Thyroid gland (tissue), 4 donors: ENCODE measurements at regions not wholly inside any gene's neighbourhood (a gene's known extent, or its start where the extent isn't known, plus 50 kb on each side); places are given as distances from the start of the nearest gene placed in this dataset.

Experiments used
- POLR2A ChIP-seq, 2 donors: fragments of 450-650 bp; IDR thresholded peaks; one replicate each; pipeline ENCODE4 v1.6.1; 2017; ENCODE audit warnings: antibody characterized with exemption in 2 of 2, mild to moderate bottlenecking in 2 of 2, moderate library complexity in 1 of 2
- TF ChIP-seq, protein P1 (sequence below), 6 experiments: fragments of 200-600 bp in 3 of 6; fragments of 450-650 bp in 3 of 6; sonication (generic) in 3 of 6; IDR thresholded peaks; one replicate each; pipeline ENCODE4 v1.5.1; 2016 to 2019; ENCODE audit warnings: antibody characterized with exemption in 6 of 6, mild to moderate bottlenecking in 2 of 6, inconsistent platforms in 1 of 6, moderate library complexity in 1 of 6

DNA sequence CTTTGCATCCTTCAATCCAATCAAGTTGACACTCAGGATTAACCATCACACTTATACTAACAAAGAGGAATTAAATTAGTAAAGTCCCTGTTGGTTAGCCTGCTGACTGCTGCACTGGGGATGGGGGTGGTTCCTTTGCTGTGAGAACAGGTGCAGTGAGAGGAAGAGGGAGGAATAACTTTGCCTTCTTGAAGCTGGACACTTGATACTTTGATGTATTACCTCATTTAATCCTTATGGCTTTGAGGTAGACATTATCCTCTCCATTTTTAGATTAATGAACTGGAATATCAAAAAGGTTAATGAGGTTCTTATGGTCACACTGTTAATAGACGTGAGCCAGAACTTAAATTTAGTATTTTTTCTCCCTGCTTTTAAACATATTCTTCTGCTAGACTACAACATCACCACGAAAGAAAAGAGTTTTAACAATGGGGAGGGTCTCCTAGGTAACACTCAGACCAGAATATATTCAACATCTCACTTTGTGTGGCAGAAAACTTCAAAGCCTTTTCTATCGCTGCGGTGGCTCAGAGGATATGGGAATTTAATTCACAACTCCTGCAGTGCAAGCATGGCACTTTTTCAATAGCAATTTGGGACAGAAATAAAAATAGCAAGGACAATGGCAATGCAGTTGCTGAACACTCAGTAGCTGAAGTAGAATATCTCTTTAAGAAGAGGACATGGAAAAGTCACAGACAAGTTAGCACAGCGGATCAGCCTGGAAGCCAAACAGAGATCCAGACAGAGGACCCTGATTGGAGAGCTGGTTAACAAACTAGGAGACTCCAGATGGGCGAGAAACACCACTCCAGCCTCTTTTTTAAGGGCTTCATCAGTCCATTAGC lies 68.8 kb upstream of the DNAH14 start:
- TF ChIP-seq, protein P1, sequence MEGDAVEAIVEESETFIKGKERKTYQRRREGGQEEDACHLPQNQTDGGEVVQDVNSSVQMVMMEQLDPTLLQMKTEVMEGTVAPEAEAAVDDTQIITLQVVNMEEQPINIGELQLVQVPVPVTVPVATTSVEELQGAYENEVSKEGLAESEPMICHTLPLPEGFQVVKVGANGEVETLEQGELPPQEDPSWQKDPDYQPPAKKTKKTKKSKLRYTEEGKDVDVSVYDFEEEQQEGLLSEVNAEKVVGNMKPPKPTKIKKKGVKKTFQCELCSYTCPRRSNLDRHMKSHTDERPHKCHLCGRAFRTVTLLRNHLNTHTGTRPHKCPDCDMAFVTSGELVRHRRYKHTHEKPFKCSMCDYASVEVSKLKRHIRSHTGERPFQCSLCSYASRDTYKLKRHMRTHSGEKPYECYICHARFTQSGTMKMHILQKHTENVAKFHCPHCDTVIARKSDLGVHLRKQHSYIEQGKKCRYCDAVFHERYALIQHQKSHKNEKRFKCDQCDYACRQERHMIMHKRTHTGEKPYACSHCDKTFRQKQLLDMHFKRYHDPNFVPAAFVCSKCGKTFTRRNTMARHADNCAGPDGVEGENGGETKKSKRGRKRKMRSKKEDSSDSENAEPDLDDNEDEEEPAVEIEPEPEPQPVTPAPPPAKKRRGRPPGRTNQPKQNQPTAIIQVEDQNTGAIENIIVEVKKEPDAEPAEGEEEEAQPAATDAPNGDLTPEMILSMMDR (IDR thresholded peaks at IDR 0.05) = no peak
- no peak for TF ChIP-seq POLR2A (IDR thresholded peaks at IDR 0.05)
